Endothelial cell (in vitro differentiated cells): ENCODE measurements at regions not wholly inside any gene's neighbourhood (a gene's known extent, or its start where the extent isn't known, plus 50 kb on each side); places are given as distances from the start of the nearest gene placed in this dataset.

Experiments
- DNase-seq: peaks from one replicate; pipeline ENCODE4 v3.0.0; 2021; ENCODE audit warnings: low spot score
- H3K27ac Mint-ChIP-seq: one replicate; pipeline ENCODE4 v1.8.0; 2021; ENCODE audit warnings: mixed read lengths, inconsistent platforms; ENCODE audit not compliant: unreplicated experiment
- H3K27me3 Mint-ChIP-seq: one replicate; pipeline ENCODE4 v1.8.0; 2021; ENCODE audit warnings: mild to moderate bottlenecking, moderate library complexity, mixed read lengths, inconsistent platforms; ENCODE audit not compliant: unreplicated experiment
- H3K36me3 Mint-ChIP-seq: one replicate; pipeline ENCODE4 v1.8.0; 2021; ENCODE audit warnings: mild to moderate bottlenecking, low read depth, mixed read lengths, inconsistent platforms; ENCODE audit not compliant: unreplicated experiment
- H3K4me1 Mint-ChIP-seq: one replicate; pipeline ENCODE4 v1.8.0; 2021; ENCODE audit warnings: mild to moderate bottlenecking, mixed read lengths, inconsistent platforms; ENCODE audit not compliant: unreplicated experiment
- H3K4me3 Mint-ChIP-seq: one replicate; pipeline ENCODE4 v1.8.0; 2021; ENCODE audit warnings: mild to moderate bottlenecking, mixed read lengths, inconsistent platforms; ENCODE audit not compliant: unreplicated experiment
- H3K9me3 Mint-ChIP-seq: one replicate; pipeline ENCODE4 v1.8.0; 2021; ENCODE audit warnings: mixed read lengths, inconsistent platforms; ENCODE audit not compliant: unreplicated experiment
- CTCF ChIP-seq: fragments of 200-600 bp; sonication (generic); IDR thresholded peaks from one replicate; pipeline ENCODE4 v1.5.0; 2021; ENCODE audit warnings: antibody characterized with exemption; ENCODE audit not compliant: unreplicated experiment

DNA sequence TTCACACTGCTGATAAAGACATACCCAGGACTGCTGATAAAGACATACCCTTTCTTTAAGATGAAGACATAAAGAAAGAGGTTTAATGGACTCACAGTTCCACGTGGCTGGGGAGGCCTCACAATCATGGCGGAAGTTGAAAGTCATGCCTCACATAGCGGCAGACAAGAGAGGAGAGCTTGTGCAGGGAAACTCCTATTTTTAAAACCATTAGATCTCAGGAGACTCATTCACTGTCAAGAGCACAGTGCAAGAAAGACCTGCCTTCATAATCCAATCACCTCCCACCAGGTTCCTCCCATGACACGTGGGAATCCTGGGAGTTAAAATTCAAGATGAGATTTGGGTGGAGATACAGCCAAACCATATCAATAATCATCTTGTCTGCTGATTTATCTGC is 278.1 kb downstream of the SLC6A15 start:
- DNase-seq: no peak
- Mint-ChIP-seq H3K4me3 (no peak overlapping the region), H3K27me3 (peaks cover 1% of the 10 kb centered on the region), H3K9me3 (no peaks in the 10 kb centered on the region), H3K4me1 (no peaks in the 10 kb centered on the region), H3K36me3 (no peaks in the 10 kb centered on the region), H3K27ac (no peak overlapping the region)
- TF ChIP-seq CTCF: no peak

- H3K4me1 Mint-ChIP-seq: no peaks in the 10 kb centered on the region
- no peaks in the 10 kb centered on the region for H3K36me3 Mint-ChIP-seq
- no peaks in the 10 kb centered on the region for H3K9me3 Mint-ChIP-seq
- DNase-seq: no peak
- TF ChIP-seq CTCF: no peak
- H3K4me3 Mint-ChIP-seq: no peak overlapping the region
- peaks cover 1% of the 10 kb centered on the region for H3K27me3 Mint-ChIP-seq
- no peak overlapping the region for H3K27ac Mint-ChIP-seq
Observed at GRCh38 chr12:84632556-84632955, 280.0 kb downstream of the SLC6A15 start.

DNA sequence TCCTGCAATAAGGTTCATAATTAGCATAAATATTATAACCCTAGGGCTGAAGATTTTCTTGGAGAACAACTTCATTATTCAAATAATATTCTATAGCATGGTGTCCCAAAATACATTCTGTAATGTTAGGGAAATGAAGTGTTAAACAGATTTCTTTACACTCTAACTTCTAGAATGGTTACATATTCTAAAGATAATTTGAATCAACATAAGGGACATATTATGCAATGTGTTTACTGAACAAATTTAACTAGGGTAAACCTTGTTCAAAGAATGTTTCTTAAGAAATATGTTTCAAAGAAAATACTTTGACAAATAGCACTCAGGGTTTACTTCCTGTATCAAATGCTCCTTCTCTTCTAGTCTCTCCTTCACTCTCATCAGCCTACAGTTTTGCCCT is 281.6 kb downstream of the SLC6A15 start:
- H3K9me3 Mint-ChIP-seq: no peaks in the 10 kb centered on the region
- no peak overlapping the region for H3K4me3 Mint-ChIP-seq
- no peak for TF ChIP-seq CTCF
- DNase-seq: no peak
- H3K36me3 Mint-ChIP-seq: no peaks in the 10 kb centered on the region
- H3K27me3 Mint-ChIP-seq: peaks cover 1% of the 10 kb centered on the region
- H3K27ac Mint-ChIP-seq: no peak overlapping the region
- H3K4me1 Mint-ChIP-seq: no peaks in the 10 kb centered on the region

DNA sequence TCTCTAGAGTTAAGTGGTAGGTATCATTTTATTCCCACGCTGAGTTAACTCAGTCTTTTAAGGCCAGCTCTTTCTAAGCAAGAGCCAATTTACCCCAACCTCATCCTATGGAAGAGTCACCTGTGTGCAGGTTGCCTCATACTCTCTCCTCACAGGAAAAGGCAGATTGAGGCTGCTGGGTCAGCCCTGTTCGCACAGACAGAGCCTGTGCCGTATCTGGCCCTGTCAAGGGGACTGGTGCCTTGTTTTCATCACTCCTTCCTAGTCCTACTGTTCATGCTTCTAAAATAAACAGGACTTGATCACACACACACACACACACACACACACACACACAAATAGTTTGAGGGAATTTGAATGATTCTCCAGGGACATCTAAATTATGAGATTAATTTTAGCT is 285.0 kb downstream of the SLC6A15 start:
- no peak for DNase-seq
- Mint-ChIP-seq H3K4me3 (no peak overlapping the region), H3K9me3 (no peaks in the 10 kb centered on the region), H3K27ac (no peak overlapping the region), H3K4me1 (no peaks in the 10 kb centered on the region), H3K36me3 (no peaks in the 10 kb centered on the region), H3K27me3 (peaks cover 2% of the 10 kb centered on the region)
- no peak for TF ChIP-seq CTCF

- Mint-ChIP-seq H3K4me1 (no peaks in the 10 kb centered on the region), H3K4me3 (no peak overlapping the region), H3K27ac (no peak overlapping the region), H3K27me3 (peaks cover 1% of the 10 kb centered on the region), H3K36me3 (no peaks in the 10 kb centered on the region), H3K9me3 (no peaks in the 10 kb centered on the region)
- DNase-seq: no peak
- no peak for TF ChIP-seq CTCF
Observed at GRCh38 chr12:84624601-84625000, 288.0 kb downstream of the SLC6A15 start.
